OCI-LY7 (cell line): ENCODE measurements at regions not wholly inside any gene's neighbourhood (a gene's known extent, or its start where the extent isn't known, plus 50 kb on each side); places are given as distances from the start of the nearest gene placed in this dataset.

Source experiments
- BruUV-seq: library from RNA; stranded (reverse); fragments of 400-500 nt; replicated peaks from 2 replicates; lab custom pipeline; 2021; lab: Mats Ljungman, UMichigan
- CTCF ChIA-PET: fragments of 300-600 bp; sonication (Branson Sonifier 250); formaldehyde crosslinking; loops from one replicate; lab custom pipeline; 2022; ENCODE audit warnings: antibody characterized with exemption; ENCODE audit not compliant: unreplicated experiment; lab: Charles Lee
- POLR2A ChIA-PET: fragments of 300-600 bp; sonication (Branson Sonifier 250); formaldehyde crosslinking; loops from one replicate; lab custom pipeline; 2022; ENCODE audit warnings: antibody characterized with exemption; lab: Charles Lee
- DNase-seq: peaks from one replicate; pipeline ENCODE4 v3.0.0-alpha.2; 2015; ENCODE audit warnings: low spot score
- H2AFZ ChIP-seq: fragments of 200-600 bp; sonication (generic), shearing (Covaris generic); 2 replicates; pipeline ENCODE4 v1.6.1; 2014; ENCODE audit warnings: mild to moderate bottlenecking, antibody characterized with exemption, low read length, moderate library complexity
- H3K27ac ChIP-seq: fragments of 200-600 bp; sonication (generic); 2 replicates; pipeline ENCODE4 v1.5.1; 2014; ENCODE audit warnings: mixed run types, low read depth, mild to moderate bottlenecking, moderate library complexity, low read length, inconsistent platforms; ENCODE audit not compliant: poor library complexity, severe bottlenecking
- H3K36me3 ChIP-seq: fragments of 200-600 bp; sonication (generic); 2 replicates; pipeline ENCODE4 v1.6.1; 2014; ENCODE audit warnings: mild to moderate bottlenecking, antibody characterized with exemption, low read length, moderate library complexity, mixed read lengths; ENCODE audit not compliant: insufficient read depth
- H3K4me1 ChIP-seq: fragments of 200-600 bp; sonication (generic); 2 replicates; pipeline ENCODE4 v1.5.1; 2014; ENCODE audit warnings: mild to moderate bottlenecking, low read length; ENCODE audit not compliant: insufficient read depth, poor library complexity, severe bottlenecking
- H3K4me2 ChIP-seq: fragments of 200-600 bp; sonication (generic); 2 replicates; pipeline ENCODE4 v1.6.1; 2014; ENCODE audit warnings: mild to moderate bottlenecking, low read length
- H3K4me3 ChIP-seq: fragments of 200-600 bp; sonication (generic); 2 replicates; pipeline ENCODE4 v1.5.1; 2014; ENCODE audit warnings: mild to moderate bottlenecking, low read depth, low read length; ENCODE audit not compliant: poor library complexity, severe bottlenecking
- H3K79me2 ChIP-seq: fragments of 200-600 bp; sonication (generic); 2 replicates; pipeline ENCODE4 v1.6.1; 2016; ENCODE audit warnings: low read depth, mild to moderate bottlenecking, low read length, moderate library complexity, mixed read lengths; ENCODE audit not compliant: insufficient read depth
- H3K9me2 ChIP-seq: fragments of 200-600 bp; sonication (generic); 2 replicates; pipeline ENCODE4 v1.6.1; 2016; ENCODE audit warnings: mild to moderate bottlenecking, low read length, mixed read lengths; ENCODE audit not compliant: insufficient read depth
- H3K9me3 ChIP-seq: fragments of 200-600 bp; sonication (generic); 2 replicates; pipeline ENCODE4 v1.6.1; 2014; ENCODE audit warnings: mild to moderate bottlenecking, mixed run types, low read length, mixed read lengths
- H4K20me1 ChIP-seq: fragments of 200-600 bp; sonication (generic); 2 replicates; pipeline ENCODE4 v1.6.1; 2014; ENCODE audit warnings: mild to moderate bottlenecking, antibody characterized with exemption, low read length, moderate library complexity, mixed read lengths; ENCODE audit not compliant: insufficient read depth
- EZH2phosphoT487 ChIP-seq: fragments of 200-600 bp; sonication (generic); IDR thresholded peaks from 2 replicates; pipeline ENCODE4 v1.6.1; 2018; ENCODE audit warnings: low read depth, borderline replicate concordance, mild to moderate bottlenecking, mixed run types, antibody characterized with exemption, low read length, moderate library complexity, mixed read lengths
- intact Hi-C: fragments of 100-400 bp; cut with micrococcal nuclease; formaldehyde crosslinking; loops from one replicate; pipeline ENCODE4 v1.10.0; 2022; ENCODE audit not compliant: unreplicated experiment
- TF ChIP-seq, protein P1 (sequence below): fragments of 200-600 bp; sonication (generic); conservative IDR thresholded peaks from 2 replicates; pipeline ENCODE4 v1.5.1; 2014; ENCODE audit warnings: mild to moderate bottlenecking, antibody characterized with exemption, low read length, moderate library complexity, mixed read lengths

DNA sequence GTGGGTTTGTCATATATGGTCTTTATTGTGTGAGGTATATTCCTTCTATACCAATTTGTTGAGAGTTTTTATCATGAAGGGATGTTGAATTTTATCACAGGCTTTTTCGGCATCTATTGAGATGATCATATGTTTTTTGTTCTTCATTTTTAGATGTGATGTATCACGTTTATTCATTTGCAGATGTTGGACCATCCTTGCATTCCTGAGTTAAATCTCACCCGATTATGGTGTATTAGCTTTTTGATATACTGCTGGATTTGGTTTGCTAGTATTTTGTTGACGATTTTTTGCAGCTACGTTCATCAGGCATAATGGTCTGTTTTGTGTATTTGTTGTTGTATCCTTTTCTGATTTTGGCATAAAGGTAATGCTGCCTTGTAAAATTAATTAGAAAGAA lies 311.0 kb downstream of the PTEN start:
- no peak for DNase-seq
- Histone ChIP-seq H3K79me2 (no peaks in the 10 kb centered on the region), H3K9me3 (peaks cover 15% of the 10 kb centered on the region), H3K4me3 (no peak overlapping the region), H3K27ac (no peak overlapping the region), H2AFZ (no peak overlapping the region), H3K4me2 (no peak overlapping the region), H3K4me1 (no peaks in the 10 kb centered on the region), H3K36me3 (no peaks in the 10 kb centered on the region), H4K20me1 (no peaks in the 10 kb centered on the region), H3K9me2 (no peaks in the 10 kb centered on the region)
- TF ChIP-seq, protein P1, sequence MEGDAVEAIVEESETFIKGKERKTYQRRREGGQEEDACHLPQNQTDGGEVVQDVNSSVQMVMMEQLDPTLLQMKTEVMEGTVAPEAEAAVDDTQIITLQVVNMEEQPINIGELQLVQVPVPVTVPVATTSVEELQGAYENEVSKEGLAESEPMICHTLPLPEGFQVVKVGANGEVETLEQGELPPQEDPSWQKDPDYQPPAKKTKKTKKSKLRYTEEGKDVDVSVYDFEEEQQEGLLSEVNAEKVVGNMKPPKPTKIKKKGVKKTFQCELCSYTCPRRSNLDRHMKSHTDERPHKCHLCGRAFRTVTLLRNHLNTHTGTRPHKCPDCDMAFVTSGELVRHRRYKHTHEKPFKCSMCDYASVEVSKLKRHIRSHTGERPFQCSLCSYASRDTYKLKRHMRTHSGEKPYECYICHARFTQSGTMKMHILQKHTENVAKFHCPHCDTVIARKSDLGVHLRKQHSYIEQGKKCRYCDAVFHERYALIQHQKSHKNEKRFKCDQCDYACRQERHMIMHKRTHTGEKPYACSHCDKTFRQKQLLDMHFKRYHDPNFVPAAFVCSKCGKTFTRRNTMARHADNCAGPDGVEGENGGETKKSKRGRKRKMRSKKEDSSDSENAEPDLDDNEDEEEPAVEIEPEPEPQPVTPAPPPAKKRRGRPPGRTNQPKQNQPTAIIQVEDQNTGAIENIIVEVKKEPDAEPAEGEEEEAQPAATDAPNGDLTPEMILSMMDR: no peak
- TF ChIP-seq EZH2phosphoT487: no peak
- BruUV-seq: no TSS peak
- POLR2A ChIA-PET: interaction anchor here (0.7 to 1.5 kb wide), 7 partner anchors 9 to 22 kb away, joined by 3 to 5 read pairs (median 4); no protein-coding TSS in a partner anchor
- CTCF ChIA-PET: no interaction called here
- intact Hi-C loops: no loop called here

DNA sequence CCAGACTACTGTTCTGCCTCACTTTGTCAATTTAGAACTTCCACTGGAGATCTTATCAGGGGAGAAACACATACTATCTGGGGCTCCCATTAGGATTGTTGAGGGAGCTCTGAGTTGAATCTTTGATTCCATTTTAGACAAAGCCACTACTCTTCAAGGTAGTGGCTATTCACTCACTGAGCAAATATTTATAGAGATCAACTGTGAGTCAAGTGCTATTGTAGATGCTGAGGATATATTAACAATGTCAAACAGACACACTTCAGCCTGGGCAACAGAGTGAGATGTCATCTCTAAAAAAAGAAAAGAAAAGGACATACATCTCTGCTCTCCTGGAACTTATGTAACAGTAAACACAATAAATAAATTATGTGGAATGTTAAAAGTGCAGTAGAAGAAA lies 315.3 kb downstream of the PTEN start:
- no peaks in the 10 kb centered on the region for H3K79me2 ChIP-seq
- H2AFZ ChIP-seq: no peak overlapping the region
- no peak overlapping the region for H3K4me3 ChIP-seq
- peaks cover 15% of the 10 kb centered on the region for H3K9me3 ChIP-seq
- TF ChIP-seq EZH2phosphoT487: no peak
- TF ChIP-seq, protein P1: no peak
- no peak overlapping the region for H3K27ac ChIP-seq
- intact Hi-C loops: no loop called here
- no peak for DNase-seq
- BruUV-seq: no TSS peak
- H3K9me2 ChIP-seq: no peaks in the 10 kb centered on the region
- ChIA-PET POLR2A (interaction anchor here (0.6 kb wide), 1 partner anchor 137 kb away, joined by 3 read pairs; no protein-coding TSS in a partner anchor), CTCF (no interaction called here)
- H3K4me1 ChIP-seq: no peaks in the 10 kb centered on the region
- no peaks in the 10 kb centered on the region for H3K36me3 ChIP-seq
- no peak overlapping the region for H3K4me2 ChIP-seq
- no peaks in the 10 kb centered on the region for H4K20me1 ChIP-seq

DNA sequence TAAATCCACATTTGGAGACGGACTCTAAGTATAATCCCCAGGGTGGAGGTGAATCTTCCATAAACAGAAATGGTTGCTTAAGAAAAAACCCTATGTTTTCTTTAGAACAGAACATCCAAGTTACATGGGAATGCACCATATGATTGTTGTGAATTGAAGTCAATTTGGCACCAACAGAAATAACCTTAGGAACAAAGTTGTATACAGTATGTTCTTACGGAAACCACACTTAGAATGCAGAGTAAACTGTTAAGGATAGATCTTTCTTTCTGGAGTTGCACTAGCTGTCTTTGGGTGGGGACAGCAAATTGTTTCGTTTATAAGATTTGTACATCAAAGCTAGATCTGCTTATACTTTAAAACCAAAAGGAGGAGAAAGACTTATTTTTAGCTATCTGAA lies 316.4 kb downstream of the PTEN start:
- intact Hi-C loops: no loop called here
- TF ChIP-seq EZH2phosphoT487: no peak
- TF ChIP-seq, protein P1: no peak
- Histone ChIP-seq H3K9me3 (peaks cover 6% of the 10 kb centered on the region; the same call in 1 of the 2 replicates), H4K20me1 (no peaks in the 10 kb centered on the region), H3K79me2 (no peaks in the 10 kb centered on the region), H3K27ac (no peak overlapping the region), H3K4me2 (no peak overlapping the region), H2AFZ (no peak overlapping the region), H3K4me1 (no peaks in the 10 kb centered on the region), H3K9me2 (no peaks in the 10 kb centered on the region), H3K36me3 (no peaks in the 10 kb centered on the region), H3K4me3 (no peak overlapping the region)
- no peak for DNase-seq
- BruUV-seq: no TSS peak
- ChIA-PET CTCF (no interaction called here), POLR2A (interaction anchor here (0.8 kb wide), 1 partner anchor 11 kb away, joined by 3 read pairs; no protein-coding TSS in a partner anchor)
